HG02798 (cell line): ENCODE measurements at regions not wholly inside any gene's neighbourhood (a gene's known extent, or its start where the extent isn't known, plus 50 kb on each side); places are given as distances from the start of the nearest gene placed in this dataset.
"Not testable (repeated sequence)": the region's sequence is repeated elsewhere in the genome, so short reads cannot be mapped to it uniquely, and the experiment has no call there.

Experiments used
- ATAC-seq: cut with Tn5 transposase; IDR thresholded peaks from one replicate; pipeline ENCODE4 v1.9.1; 2021; ENCODE audit warnings: mild to moderate bottlenecking; ENCODE audit not compliant: unreplicated experiment, poor library complexity

DNA sequence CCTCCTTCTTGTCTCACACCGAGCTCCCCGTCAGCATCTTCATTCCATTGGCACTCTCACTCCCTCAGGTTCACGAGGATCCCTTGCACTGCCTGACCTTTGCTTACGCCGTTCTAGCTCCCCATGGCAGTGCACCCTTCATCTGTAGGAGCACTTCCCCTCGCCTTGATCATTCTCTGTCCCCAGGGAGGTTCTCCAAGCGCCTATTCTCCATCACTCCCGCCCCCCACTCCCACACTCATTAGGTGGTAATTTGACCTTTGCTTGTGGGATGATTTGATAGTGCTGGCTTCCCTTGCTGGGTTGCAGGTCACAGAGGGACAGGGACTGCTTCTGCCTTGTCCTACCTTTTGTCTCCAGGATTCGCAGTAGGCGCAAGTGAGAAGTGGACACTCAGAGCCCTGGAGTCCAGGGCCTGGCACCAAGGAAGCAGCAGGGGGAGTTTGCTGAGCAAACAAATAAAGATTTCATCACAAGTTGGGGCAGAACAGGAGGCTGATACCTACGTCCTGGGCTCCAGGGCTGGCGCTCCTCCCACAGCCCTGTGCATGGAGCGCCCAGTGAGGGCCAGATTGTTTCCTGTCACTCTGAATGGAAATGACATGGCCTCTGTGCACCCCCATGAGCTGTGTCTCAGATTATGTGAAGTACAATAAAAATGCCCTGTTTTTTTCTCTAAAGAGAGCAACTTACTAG is 82.0 kb upstream of the RUNX3 start:
- no peak for ATAC-seq

GRCh38 chr1:25011275-25011674 is 81.2 kb upstream of the RUNX3 start:
- no peak for ATAC-seq

DNA sequence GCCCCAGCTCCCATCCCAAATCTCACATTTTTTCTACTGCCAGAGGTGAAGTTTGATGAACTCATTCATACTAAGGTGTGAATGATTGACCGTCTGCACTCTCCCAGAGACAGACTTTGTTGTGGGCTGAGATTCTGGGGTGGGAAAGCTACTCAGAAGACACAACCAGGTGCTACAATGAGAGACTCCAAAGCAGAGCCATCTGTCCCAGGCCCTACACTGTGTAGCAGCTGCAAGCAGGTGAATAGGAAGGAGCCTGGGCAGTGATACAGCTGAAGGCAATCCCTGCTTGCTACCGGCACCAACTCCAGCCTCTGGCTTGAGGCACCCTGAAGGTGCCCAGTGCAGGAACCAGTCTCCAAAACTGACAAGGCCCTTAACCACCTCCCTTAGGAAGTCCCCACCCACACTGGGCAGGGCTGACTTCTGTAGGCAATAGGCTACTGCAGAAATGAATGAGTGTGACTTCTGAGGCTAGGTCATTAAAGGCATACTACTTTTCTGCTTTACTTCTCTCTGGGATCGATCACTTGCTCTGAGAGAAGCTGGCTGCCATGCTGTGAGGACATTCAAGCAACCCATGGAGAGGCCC is 79.7 kb upstream of the RUNX3 start:
- no peak for ATAC-seq

DNA sequence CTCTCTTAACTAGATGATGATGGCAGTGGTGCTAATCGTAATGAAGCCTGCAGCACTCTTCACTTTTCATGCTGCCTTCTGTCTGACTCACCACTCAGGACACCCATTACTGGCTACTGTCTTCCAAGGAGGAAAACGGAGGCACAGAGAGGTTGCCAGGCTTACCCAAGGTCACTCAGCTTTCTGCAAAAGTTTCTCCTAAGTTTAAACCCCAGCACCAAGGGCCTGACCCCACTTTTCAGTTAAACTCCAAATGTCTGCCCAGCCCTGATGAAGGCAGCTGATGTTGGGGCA is 78.1 kb upstream of the RUNX3 start:
- no peak for ATAC-seq

- not testable (repeated sequence) for ATAC-seq
These were observed 77.5 kb upstream of the RUNX3 start for GRCh38 chr1:25007390-25008191.

GRCh38 chr1:25006770-25007169 is 76.7 kb upstream of the RUNX3 start:
- ATAC-seq: no peak

- ATAC-seq: no peak
These were observed 74.3 kb upstream of the RUNX3 start for GRCh38 chr1:25004355-25004754.

GRCh38 chr1:25003457-25004190 is 73.5 kb upstream of the RUNX3 start:
- ATAC-seq: no peak

DNA sequence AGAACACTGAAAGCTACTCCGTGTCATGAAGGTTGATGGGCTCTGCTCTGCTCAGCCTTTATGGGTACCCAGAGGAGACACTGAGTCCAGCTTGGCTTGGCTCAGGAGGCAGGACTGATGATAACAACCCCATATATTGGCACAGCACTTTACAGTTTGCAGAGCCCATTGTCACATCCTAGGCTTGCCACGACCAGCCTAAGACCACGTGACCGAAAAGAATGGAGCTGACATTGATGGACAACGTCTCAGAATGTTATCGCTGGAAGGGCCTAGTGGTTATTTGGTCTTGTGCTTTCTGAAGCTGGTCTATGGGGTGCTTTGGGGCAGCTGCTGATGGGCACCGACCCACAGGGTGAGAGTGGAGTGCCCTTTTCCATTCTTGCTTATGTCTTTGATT is 72.9 kb upstream of the RUNX3 start:
- no peak for ATAC-seq

GRCh38 chr1:25001125-25001915 is 71.2 kb upstream of the RUNX3 start:
- no peak for ATAC-seq

DNA sequence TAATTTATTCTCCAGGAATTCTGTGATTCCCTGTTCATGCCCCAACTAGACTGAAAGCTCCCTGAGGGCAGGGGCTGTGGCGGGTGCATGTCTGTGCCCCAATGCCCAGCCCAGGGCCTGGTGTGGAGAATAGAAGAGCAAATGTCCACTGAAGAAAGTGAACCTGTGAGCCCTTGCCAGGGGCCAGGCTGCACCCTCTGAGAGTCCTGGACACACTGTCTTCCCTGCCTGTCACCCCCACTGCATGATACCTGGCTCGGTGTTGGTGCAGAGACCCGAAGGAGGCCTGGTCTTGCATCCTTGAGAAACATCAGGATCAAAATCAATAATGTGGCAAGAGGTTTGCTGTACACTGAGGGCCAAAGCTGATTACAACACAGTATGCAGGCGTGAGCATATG is 69.8 kb upstream of the RUNX3 start:
- ATAC-seq: no peak

GRCh38 chr1:24999426-24999825 is 69.3 kb upstream of the RUNX3 start:
- no peak for ATAC-seq

DNA sequence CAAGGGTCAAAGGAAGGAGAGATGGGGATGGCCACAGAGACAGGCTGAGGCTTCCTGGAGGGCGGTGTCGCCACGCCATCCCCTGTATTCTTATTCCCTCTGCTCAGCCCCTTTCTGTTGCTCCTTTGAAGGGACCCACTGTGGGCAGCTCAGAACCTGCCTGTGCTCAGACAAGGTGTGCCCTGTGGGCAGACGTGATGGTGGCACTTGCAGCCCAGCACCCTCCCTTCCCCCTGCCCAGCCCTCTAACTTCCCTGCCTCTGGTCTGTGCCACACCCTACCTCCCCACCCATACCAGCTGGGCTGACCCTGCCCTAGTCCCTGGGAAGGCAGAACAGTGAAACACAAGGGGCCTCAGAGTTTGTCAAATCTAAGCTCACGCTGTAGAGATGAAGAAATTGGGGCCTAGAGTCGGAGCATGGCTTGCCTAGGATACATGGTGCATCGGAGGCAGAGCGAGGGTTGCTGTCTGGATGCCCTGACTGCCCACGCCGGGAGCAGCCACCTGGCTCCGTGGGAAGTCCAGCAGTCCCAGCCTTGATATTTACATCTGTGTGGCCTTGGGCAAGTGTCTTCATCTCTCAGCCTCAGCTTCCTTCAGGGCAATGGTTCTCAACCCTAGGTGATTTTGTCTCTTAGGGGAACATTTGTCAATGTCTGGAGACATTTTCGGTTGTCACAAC is 68.6 kb upstream of the RUNX3 start:
- ATAC-seq: no peak

- ATAC-seq: no peak
These were observed 67.2 kb upstream of the RUNX3 start for GRCh38 chr1:24996983-24997893.

DNA sequence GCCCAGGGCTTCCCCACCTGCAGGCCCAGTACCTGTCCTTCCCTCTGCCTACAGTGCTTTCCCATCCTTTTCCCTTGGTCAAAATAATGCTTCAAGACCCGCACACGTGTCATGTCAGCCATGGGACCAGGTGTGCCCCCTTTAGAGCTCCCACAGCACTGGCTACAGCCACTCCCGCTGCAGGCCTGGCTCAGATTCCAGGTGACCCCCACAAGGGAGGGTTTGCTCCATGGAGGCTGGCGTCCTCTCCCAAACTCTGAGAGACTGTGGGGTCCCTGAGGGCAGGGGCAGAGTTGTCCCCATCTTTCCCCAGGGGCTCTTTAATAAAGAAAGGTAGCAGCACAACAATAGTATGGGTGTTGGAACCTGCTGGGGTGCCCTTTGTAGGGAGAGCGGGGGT is 66.4 kb upstream of the RUNX3 start:
- ATAC-seq: no peak

- ATAC-seq: no peak
These were observed 65.6 kb upstream of the RUNX3 start for GRCh38 chr1:24995661-24996060.

GRCh38 chr1:24995140-24995539 is 65.1 kb upstream of the RUNX3 start:
- ATAC-seq: no peak

GRCh38 chr1:24993871-24994580 is 64.0 kb upstream of the RUNX3 start:
- no peak for ATAC-seq
